CD4-positive, alpha-beta T cell treated with Interferon alpha-2 for 1 hour (primary cell): ENCODE measurements at regions not wholly inside any gene's neighbourhood (a gene's known extent, or its start where the extent isn't known, plus 50 kb on each side); places are given as distances from the start of the nearest gene placed in this dataset.
"Not testable (repeated sequence)": the region's sequence is repeated elsewhere in the genome, so short reads cannot be mapped to it uniquely, and the experiment has no call there.

Source experiments
- DNase-seq, 2 donors: peaks; one replicate each; pipeline ENCODE4 v3.0.0-alpha.2; 2020 to 2022

DNA sequence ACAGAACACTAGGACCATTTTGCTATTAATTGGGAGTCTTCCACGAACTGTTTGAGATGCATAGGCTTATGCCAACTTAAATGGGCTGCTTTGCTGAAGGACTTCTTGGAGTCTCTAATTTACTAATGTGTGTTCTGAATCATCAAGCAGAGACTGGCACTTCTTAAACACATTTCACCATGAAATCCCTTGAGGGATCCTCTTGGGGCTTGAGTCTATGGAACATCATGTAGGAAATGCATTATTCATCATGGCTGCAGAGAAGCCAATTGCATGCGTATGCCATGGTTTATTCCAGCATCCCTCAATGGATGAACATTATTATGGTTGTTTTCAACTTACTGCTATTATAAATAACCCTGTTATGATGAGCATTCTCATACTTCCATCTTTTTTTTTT is 73.4 kb downstream of the FGD2 start:
- no peak for DNase-seq

DNA sequence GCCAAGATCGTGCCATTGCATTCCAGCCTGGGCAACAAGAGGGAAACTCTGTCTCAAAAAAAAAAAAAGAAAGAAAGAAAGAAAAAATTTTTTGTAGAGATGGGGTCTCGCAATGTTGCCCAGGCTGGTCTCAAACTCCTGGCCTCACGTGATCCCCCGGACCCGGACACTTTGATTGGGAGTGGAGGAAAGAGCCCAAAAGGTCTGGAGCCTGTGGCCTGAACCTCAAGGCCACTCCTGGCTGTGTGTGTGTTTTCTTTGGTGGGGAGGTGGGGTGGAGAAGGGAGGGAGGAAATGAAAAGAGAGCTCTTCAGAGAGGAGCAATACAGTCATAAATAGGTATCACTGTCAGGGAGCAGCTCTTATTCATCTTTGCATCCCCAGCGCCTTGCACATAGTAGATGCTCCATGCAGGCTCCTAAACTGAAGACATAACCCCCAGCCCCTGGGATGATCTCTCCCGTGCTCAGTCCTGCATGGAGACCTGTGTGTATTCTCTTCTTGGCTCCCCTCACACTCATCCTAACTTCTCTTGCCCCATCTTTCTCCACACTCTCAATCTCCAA is 75.7 kb downstream of the FGD2 start:
- DNase-seq: no peak

DNA sequence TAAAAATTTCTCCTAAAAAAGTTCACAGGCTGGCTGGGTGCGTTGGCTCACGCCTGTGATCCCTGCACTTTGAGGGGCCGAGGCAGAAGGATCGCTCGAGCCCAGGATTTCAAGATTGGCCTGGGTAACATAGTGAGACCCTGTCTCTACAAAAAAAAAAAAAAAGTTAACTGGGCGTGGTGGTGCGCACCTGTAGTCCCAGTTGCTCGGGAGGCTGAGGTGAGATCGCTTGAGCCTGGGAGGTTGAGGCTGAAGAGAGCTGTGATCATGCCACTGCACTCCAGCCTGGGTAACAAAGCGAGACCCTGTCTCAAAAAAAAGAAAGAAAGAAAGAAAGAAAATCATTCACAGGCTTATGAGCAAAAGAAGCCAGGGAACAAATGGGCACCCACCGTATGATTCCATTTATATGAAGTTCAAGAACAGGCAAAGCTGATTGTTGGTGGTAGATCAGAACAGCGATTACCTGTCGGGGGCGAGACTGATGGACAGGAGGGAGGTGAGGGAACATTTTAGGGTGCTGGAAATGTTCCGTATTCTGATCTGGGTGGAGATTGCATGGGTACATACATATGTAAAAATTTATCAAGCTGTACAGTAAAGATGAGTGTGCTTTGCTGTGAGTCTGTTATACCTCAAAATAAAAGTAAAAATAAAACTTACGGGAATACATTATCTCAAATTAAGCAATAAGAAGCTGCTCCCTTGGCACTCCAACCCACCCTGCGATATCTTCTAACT is 77.1 kb downstream of the FGD2 start:
- no peak for DNase-seq

DNA sequence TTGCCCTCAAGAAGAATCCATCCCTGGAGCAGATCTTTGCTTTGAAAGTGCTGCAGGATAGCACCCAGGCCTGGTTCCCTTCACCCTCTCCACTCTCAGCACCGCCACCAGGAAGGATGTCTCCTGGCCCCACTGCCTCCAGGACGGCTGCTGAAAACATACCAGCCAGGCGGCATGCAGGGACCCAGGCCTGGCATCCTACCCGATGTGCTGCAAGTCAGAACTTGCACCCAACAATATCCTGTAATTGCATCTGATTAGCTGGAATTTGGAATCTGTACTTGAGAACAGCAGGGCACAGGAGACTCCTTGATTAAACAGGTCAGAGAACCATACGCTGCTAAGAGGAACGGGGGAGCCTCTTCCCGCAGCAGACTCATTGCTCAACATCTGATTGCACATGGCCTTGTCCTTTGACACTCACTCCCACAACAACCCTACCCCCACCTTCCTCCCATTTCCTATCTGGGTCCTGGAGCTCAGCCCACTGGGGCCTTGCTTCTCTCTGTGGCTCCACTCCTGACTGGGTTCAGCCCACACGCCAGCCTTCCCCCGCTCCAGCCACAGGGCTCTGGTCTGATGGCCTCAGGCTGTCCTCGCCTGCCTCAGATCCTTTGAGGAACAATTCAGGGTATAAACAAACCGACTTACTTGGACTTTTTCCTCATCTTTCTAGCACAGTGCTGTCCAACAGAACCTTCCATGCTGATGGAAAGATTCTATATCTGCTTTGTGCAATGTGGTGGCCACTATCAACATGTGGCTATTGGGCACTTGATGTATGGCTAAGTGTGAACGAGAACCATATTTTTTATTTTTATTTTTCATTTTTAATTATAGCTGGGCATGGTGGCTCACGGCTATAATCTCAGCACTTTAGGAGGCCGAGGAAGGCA is 78.0 kb downstream of the FGD2 start:
- peak in 1 of 2 donors; percentile 30 for DNase-seq

DNA sequence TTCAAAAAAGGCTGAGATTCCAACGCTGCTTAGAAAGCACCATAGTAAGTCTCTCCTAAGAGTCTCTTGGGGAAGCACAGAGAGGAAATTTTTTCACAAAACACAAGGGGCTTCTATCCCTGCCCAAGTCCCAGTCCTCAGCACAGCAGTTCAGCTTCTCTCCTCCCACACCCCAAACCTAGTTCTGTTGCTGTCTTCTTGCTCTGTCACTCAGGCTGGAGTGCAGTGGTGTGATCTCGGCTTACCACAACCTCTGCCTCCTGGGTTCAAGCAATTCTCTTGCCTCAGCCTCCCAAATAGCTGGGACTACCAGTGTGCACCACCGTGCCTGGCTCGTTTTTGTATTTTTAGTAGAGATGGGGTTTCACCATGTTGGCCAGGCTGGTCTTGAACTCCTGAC is 79.2 kb downstream of the FGD2 start:
- DNase-seq: not testable (repeated sequence)

DNA sequence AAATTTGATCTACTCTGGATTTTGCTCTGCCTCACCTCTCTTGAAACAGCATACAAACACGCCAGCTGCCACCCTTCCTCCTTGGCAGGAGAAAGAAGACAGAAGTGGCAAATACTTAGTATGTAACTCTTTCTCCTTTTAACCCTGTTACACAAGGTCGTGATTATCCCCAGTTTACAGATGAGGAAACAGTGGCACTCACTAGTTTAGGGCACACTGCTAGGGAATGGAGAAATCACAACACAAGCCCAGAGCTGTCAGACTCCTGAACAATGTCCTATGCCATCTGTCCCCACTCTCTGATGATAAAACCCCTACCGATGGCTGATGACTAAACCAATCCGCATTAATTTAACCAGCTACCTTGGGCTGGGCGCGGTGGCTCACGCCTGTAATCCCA is 79.7 kb downstream of the FGD2 start:
- no peak for DNase-seq

DNA sequence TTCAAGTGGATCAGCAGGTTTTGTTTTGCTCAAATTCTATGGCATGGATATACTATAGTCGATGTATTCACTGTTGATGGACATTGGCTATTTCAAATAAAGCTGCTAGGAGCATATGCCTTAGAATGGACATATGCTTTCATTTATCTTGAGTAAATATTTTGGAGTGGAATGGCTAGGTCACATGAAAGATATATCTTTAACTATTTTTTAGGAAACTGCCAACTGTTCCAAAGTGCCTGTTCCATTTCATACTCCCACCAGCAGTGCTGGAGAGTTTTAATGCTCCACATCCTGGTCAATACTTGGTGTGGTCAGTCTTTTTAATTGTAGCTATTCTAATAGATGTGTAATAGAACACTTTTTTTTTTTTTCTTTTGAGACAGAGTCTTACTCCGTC is 81.1 kb upstream of the PIM1 start:
- no peak for DNase-seq

DNA sequence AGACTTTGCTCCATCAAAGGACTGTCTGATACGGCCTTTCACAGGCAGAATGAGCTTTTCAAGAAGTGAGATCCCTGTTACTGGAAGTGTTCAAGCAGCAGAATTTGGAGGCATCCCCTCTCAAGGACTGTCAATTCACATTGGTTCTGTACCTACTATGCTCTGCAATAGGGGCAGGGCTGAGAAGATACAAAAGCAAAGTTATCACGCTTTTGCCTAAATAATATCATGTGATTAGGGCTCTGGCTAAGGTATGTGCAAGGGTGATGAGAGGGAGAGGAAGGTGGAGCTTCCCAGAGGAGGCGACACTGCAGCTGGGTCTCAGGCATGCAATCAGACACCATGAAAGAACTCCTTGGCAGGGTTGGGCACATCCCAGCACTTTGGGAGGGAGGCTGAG is 80.2 kb upstream of the PIM1 start:
- DNase-seq: no peak

DNA sequence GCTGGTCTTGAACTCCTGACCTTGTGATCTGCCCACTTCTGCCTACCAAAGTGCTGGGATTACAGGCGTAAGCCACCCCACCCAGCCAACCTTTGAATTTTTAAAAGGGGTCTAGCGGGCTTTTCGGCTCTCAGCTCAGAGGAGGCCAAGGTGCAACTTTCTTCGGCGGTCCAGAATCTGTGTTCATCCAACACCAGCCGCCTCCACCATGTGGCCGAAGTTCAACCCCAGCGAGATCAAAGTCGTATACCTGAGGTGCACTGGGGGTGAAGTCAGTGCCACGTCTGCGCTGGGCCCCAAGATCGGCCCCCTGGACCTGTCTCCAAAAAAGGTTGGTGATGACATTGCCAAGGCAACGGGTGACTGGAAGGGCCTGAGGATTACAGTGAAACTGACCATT is 78.8 kb upstream of the PIM1 start:
- DNase-seq: not testable (repeated sequence)

DNA sequence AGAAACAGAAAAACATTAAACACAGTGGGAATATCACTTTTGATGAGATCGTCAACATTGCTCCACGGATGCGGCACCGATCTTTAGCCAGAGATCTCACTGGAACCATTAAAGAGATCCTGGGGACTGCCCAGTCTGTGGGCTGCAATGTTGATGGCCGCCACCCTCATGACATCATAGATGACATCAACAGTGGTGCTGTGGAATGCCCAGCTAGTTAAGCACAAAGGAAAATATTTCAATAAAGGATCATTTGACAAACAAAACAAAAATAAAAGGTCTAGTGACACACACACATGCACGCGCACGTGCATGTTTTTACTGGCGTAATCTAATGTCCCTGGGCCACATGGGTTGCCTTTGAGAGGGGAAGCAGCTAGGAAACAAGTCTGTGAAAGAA is 78.4 kb upstream of the PIM1 start:
- not testable (repeated sequence) for DNase-seq

DNA sequence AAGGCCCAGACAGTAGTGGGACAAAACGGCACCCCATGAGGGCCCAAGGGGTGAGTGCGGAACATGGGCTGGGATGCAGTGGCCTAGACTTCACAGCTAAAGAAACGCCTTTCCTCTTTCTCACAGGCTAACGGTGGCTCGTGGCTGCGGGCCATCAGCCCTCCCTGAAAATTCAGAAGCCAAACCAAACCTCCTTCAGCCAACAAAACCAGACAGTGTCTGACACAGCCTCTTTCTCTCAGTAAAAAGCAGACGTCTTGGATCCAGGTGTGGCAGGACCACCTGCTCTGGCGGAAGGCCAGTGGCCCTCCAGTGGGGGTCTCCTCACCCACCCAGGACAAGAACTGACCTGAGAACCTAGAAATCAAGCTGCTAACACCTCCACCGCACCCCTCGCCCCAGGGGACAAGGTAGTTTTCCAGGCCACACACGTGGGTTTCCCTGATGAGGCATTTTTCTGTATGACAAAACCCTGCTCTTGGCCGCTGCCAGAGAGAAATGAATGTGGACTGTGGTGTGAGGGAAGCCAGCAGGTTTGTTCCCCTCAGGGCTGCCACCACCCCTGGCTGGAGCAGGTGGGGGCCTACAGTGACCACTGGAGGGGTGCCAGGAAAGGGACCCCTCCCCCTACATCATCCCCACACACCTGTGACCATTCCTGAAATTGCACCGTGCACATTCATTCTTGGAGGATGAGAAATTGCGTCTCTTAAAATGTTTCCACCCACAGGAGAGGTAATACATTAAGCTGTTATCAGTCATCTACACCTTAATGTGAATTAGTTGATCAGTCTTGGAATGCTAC is 76.8 kb upstream of the PIM1 start:
- no peak for DNase-seq

DNA sequence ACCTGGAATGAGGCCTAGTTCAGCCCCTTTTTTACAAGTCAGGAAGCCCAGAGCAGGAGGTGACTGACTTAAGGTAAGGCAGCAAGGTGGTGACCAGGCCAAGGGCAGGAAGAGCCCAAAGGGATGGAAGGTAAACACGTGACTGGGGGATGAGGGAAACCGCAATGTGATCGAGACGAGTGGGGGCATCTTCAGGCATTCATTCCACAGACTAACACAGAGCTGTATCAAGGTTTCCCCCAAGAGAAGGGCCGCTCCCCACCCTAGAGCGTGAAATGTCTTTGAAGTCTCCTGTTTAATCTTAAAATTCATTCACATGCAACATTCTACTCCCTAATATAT is 76.3 kb upstream of the PIM1 start:
- DNase-seq: no peak

DNA sequence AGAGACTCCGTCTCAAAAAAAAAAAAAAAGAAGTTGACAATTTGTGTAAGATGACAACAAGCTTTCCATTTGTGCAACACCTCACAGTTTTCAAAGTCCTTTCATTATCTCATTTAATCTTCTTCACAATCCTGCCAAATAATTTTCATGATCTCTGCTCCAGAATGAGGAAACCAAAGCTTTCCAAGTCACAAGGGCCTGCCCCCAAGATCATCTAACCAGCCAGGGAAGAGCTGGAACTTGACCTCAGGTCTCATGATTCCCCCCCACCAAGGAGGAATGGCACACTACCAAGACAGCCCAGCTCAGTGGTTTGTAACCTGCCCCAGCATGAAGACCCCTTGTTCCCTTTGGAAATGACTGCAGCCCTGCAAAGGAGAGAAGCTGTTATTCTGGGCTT is 74.0 kb upstream of the PIM1 start:
- no peak for DNase-seq

DNA sequence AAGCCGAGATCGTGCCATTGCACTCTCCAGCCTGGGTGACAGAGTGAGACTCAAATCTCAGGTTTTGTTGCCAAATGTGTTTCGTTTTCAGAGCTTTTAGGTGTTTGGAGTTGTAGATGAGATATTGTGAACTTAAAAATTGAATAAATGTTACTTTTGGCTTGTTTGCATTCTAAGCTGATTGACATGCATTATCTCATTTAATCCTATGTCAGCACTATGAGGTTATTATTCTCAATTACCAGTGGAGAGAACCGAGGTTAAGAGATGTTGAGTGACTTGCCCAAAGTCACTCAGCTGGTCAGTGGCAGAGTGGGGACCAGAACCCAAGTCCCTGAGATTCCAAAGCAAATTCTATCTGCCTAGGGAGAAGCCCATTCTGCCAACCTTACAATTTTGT is 72.6 kb upstream of the PIM1 start:
- DNase-seq: no peak

DNA sequence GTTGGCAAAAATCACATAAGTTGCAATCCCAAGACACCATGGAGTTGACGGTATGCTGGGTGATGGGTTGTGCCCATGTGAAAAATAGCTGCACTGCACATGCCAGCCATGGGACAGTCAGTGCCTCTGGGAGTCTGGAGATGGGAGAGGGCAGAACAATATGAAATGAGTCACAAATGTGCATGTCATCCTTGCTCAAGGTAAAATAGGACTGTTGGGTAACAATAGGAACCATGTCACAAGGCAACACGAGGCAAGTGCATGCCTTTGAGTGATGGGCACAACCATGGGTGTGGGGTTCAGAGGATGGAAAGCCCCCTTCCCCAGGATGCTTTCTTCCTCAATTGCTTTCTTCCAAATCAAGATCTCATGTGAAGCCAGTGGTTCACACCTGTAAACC is 70.5 kb upstream of the PIM1 start:
- DNase-seq: peak in 1 of 2 donors; percentile 19

DNA sequence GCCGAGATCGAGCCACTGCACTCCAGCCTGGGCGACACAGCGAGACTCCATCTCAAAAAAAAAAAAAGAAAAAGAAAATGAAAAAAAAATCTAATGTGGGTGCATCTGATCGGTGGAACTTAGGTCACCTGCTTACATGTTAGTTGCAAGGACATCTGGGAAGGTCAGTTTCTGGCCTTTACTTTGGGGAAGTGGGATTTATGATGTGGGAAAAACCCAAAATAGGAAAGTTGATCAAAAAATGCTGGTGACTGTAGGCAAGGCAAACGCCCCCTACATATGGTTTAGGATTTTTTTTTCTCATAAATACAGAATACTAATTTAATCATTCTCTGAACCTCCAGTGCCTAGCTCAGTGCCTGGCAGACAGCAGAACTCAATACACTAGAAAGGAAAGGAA is 69.2 kb upstream of the PIM1 start:
- no peak for DNase-seq

DNA sequence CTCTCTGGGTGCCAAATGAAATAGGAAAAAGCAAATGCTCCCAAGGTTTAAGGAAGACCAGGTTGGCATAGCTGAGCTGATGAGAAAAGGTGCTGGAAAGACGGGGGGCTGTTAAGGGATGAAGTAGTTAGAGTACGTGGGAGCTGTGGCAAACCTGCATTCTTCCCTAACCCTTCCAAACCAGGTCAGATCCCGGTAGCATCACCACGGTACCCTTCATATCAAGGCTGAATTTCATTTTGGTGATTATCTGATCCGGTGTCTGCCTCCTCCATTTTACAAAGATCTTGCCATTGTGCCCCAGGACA is 68.0 kb upstream of the PIM1 start:
- no peak for DNase-seq

DNA sequence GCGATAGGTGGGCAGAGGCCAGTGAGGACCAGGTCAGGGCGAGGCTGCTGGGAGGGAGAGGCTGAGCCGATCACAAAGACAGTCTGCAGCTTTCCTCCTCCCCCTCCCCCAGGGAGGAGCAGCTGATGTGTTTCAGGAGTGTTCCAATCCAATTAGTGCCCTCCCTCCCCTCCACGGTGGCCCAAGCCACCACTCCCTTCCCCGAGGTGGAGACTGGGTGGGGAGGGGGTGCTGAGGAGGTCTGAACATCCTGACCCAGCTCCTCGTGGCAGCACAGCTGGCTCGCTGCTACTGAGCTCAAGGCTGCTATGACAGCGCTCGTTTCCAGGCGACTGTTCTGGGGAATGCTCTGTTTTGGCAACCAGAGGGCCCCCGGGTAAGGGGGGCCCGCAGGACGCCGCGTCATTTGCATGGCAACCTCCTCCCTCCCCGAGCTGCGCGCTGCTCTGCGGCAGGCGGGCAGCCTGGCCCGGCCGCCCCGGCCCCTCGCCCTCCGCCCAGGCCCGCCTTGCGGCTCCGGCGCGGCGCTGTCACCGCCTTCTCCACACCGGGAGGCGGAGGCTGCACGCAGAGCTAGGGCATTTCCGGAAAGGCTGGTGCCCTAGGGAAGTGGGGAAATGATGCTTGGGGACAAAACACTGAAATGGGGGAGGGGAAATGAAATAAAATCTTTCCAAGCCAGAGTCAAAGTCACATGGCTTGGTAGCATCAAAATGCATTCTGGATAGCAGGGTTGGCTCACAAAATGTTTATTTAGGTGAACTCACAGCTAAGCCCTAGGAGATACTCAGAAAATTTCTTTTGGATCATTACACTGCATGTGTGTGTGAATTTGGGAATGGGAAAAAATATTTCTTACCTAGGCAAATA is 67.4 kb upstream of the PIM1 start:
- peak; percentile 85 to 87 for DNase-seq

DNA sequence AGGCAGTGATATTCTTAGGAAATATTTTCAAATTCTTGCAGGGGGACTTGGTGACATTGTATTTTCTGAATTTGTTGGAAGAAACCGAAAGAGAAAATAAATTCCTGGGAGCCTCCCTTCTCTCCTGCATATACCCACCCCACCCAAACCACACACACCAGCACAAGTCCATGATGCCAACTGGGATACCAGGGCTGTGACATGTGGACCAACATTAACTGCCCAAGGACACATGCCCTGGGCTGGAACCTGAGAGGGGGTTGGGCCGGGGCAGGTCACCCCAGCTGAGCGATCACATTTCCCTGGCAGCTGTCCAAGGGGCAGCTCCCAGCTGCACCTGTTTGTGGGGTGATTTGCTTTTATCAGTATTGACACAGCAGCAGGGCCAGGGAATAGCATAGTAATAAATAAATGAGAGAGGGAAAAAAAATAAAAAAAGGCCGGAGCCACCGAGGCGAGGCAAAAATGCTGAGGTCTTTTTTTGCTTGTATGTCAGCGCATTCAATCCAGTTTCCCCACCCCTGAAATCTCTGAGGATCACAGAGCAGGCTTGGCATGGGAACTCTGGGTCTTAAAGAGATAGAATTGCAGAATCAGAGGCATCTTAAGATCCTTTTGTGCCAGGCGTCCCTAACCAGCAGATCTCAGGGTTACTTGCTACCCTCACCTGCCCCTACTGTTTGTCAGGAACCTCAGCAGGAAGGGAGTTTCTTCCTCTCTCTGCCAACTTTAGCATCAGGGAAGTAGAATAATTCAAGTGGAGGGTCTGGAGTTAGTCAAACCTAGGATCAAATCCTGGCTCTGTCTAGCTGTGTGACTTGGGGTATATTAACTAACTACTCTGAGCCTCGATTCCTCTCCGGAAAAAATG is 66.5 kb upstream of the PIM1 start:
- DNase-seq: peak; percentile 14 to 25

DNA sequence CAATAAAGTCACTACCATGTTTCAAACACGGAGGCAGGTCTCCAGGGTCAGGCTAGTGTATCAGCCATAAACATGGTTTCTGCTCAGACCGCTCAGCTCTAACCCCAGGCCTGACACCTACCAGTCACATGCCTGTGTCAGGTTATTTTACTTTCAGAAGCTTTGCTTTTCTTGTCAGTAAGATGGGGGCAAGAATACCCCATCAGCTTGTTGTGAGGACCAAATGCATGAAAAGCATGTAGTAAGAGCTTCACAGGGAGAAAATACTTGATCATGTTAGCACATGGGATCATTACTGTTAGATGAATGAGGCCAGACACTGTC is 65.2 kb upstream of the PIM1 start:
- no peak for DNase-seq
